ENCODE measurements at regions not wholly inside any gene's neighbourhood (a gene's known extent, or its start where the extent isn't known, plus 50 kb on each side); places are given as distances from the start of the nearest gene placed in this dataset.

DNA sequence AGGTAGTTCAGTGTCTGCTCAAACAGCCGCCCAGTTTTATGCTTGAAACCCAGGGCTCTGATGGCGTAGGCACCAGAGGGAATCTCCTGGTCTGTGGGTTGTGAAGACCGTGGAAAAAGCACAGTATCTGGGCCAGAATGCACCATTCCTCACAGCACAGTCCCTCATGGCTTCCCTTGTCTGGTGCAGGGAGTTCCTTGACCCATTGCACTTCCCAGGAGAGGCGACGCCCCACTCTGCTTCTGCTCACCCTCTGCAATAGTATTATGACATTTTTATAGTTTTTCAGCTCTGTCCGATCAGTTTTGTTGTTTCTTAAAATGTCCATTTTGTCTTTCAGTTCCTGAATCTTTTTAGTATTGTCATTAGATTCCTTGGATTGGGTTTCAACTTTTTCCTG, 343.5 kb downstream of the EDEM1 start:
- no peaks in the 10 kb centered on the region for H3K27me3 ChIP-seq (ENCODE audit: low read length)
- H3K9me3 ChIP-seq (ENCODE audit: insufficient read depth, low read length), result no peaks in the 10 kb centered on the region
- H3K9ac ChIP-seq (ENCODE audit: low read length), result no peak overlapping the region
- no peaks in the 10 kb centered on the region for H4K20me1 ChIP-seq (ENCODE audit: low read depth, low read length)
- TF ChIP-seq, protein P1, sequence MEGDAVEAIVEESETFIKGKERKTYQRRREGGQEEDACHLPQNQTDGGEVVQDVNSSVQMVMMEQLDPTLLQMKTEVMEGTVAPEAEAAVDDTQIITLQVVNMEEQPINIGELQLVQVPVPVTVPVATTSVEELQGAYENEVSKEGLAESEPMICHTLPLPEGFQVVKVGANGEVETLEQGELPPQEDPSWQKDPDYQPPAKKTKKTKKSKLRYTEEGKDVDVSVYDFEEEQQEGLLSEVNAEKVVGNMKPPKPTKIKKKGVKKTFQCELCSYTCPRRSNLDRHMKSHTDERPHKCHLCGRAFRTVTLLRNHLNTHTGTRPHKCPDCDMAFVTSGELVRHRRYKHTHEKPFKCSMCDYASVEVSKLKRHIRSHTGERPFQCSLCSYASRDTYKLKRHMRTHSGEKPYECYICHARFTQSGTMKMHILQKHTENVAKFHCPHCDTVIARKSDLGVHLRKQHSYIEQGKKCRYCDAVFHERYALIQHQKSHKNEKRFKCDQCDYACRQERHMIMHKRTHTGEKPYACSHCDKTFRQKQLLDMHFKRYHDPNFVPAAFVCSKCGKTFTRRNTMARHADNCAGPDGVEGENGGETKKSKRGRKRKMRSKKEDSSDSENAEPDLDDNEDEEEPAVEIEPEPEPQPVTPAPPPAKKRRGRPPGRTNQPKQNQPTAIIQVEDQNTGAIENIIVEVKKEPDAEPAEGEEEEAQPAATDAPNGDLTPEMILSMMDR (IDR thresholded peaks at IDR 0.05; ENCODE audit: insufficient read depth, low read length, poor library complexity, severe bottlenecking), result no peak
- no peak for TF ChIP-seq EZH2phosphoT487 (conservative IDR thresholded peaks at IDR 0.05; ENCODE audit: low read length)
- no peaks in the 10 kb centered on the region for H3K9me2 ChIP-seq (replicated peaks; ENCODE audit: insufficient read depth, low read length)
- H3K79me2 ChIP-seq (ENCODE audit: insufficient read depth, low read length), result no peaks in the 10 kb centered on the region
- H2AFZ ChIP-seq (ENCODE audit: low read depth, low read length, severe bottlenecking), result no peak overlapping the region
- H3K4me3 ChIP-seq (ENCODE audit: insufficient read depth, low read length, poor library complexity, severe bottlenecking), result no peak overlapping the region
- no peak overlapping the region for H3K4me2 ChIP-seq (ENCODE audit: low read depth, low read length, poor library complexity, severe bottlenecking)
- H3K36me3 ChIP-seq (ENCODE audit: low read length), result no peaks in the 10 kb centered on the region
- no peaks in the 10 kb centered on the region for H3F3A ChIP-seq (ENCODE audit: insufficient read depth)
- H3K27ac ChIP-seq (ENCODE audit: low read depth, low read length), result no peak overlapping the region

DNA sequence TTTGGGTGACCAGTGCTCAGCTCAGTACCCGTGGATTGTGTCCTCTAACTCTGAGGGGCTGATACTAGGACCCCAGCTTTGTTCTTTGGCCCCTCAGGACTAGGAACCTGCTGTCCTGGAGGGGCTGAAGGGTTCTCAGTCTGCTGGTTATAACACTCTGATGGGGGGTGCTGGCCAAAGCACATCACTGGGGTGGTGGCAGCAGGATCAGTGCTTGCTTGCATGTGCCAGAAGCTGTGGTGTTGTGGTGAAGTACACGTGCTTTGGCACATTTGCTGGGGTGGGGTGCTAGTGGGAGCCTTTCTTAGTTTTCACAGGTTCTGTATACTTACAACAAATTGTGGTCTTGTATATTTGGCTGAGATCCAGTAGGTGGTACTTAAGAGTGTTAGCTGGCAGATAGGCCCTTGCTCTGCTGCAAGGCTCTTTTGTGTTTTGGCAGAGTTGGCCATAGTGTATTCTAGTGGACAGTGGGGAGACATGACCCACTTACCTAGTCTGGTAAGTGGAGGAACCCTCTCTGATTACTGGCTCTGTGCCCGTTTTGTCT, 344.3 kb downstream of the EDEM1 start:
- H3K36me3 ChIP-seq (ENCODE audit: low read length), result no peaks in the 10 kb centered on the region
- H3K4me3 ChIP-seq (ENCODE audit: insufficient read depth, low read length, poor library complexity, severe bottlenecking), result no peak overlapping the region
- H3K9me3 ChIP-seq (ENCODE audit: insufficient read depth, low read length), result no peaks in the 10 kb centered on the region
- H2AFZ ChIP-seq (ENCODE audit: low read depth, low read length, severe bottlenecking), result no peak overlapping the region
- no peaks in the 10 kb centered on the region for H4K20me1 ChIP-seq (ENCODE audit: low read depth, low read length)
- no peak overlapping the region for H3K27ac ChIP-seq (ENCODE audit: low read depth, low read length)
- no peaks in the 10 kb centered on the region for H3K27me3 ChIP-seq (ENCODE audit: low read length)
- no peaks in the 10 kb centered on the region for H3K79me2 ChIP-seq (ENCODE audit: insufficient read depth, low read length)
- no peak overlapping the region for H3K9ac ChIP-seq (ENCODE audit: low read length)
- H3F3A ChIP-seq (ENCODE audit: insufficient read depth), result no peaks in the 10 kb centered on the region
- H3K4me2 ChIP-seq (ENCODE audit: low read depth, low read length, poor library complexity, severe bottlenecking), result no peak overlapping the region
- TF ChIP-seq, protein P1 (IDR thresholded peaks at IDR 0.05; ENCODE audit: insufficient read depth, low read length, poor library complexity, severe bottlenecking), result no peak
- no peak for TF ChIP-seq EZH2phosphoT487 (conservative IDR thresholded peaks at IDR 0.05; ENCODE audit: low read length)
- no peaks in the 10 kb centered on the region for H3K9me2 ChIP-seq (replicated peaks; ENCODE audit: insufficient read depth, low read length)

DNA sequence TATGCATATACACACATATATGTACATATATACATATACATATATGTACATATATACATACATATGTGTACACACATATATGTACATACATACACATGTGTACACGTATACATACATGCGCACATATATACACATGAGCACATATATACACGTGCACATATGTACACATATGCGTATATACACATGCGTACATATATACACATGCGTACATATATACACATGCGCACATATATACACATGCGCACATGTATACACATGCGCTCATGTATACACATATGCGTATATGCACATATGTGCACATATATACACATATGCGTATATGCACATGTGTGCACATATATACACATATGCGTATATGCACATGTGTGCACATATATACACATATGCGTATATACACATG, 353.0 kb downstream of the EDEM1 start:
- Histone ChIP-seq H4K20me1 (ENCODE audit: low read depth, low read length) (no peaks in the 10 kb centered on the region), H3K79me2 (ENCODE audit: insufficient read depth, low read length) (no peaks in the 10 kb centered on the region), H3K4me3 (ENCODE audit: insufficient read depth, low read length, poor library complexity, severe bottlenecking) (no peak overlapping the region), H3K27me3 (ENCODE audit: low read length) (no peaks in the 10 kb centered on the region), H3K9ac (ENCODE audit: low read length) (no peak overlapping the region), H3K27ac (ENCODE audit: low read depth, low read length) (no peak overlapping the region), H3K9me2 (replicated peaks; ENCODE audit: insufficient read depth, low read length) (no peaks in the 10 kb centered on the region), H3K4me2 (ENCODE audit: low read depth, low read length, poor library complexity, severe bottlenecking) (no peak overlapping the region), H3K36me3 (ENCODE audit: low read length) (no peaks in the 10 kb centered on the region), H2AFZ (ENCODE audit: low read depth, low read length, severe bottlenecking) (no peak overlapping the region), H3K9me3 (ENCODE audit: insufficient read depth, low read length) (peaks cover 4% of the 10 kb centered on the region; the same call in 1 of the 2 replicates), H3F3A (ENCODE audit: insufficient read depth) (peaks cover 4% of the 10 kb centered on the region; the same call in 1 of the 2 replicates)
- no peak for TF ChIP-seq EZH2phosphoT487 (conservative IDR thresholded peaks at IDR 0.05; ENCODE audit: low read length)
- TF ChIP-seq, protein P1 (IDR thresholded peaks at IDR 0.05; ENCODE audit: insufficient read depth, low read length, poor library complexity, severe bottlenecking), result no peak
